T-helper 2 cell treated with Interferon-gamma antibody and Interleukin-4, amounts not matched to agents 100 ng/mL and 5 ng/mL, for 36 hours (primary cell): ENCODE measurements at regions not wholly inside any gene's neighbourhood (a gene's known extent, or its start where the extent isn't known, plus 50 kb on each side); places are given as distances from the start of the nearest gene placed in this dataset.
"Not testable (repeated sequence)": the region's sequence is repeated elsewhere in the genome, so short reads cannot be mapped to it uniquely, and the experiment has no call there.

Source experiments
- intact Hi-C: fragments of 100-400 bp; cut with micrococcal nuclease; formaldehyde crosslinking; loops from one replicate; pipeline ENCODE4 v1.15.1; 2023

DNA sequence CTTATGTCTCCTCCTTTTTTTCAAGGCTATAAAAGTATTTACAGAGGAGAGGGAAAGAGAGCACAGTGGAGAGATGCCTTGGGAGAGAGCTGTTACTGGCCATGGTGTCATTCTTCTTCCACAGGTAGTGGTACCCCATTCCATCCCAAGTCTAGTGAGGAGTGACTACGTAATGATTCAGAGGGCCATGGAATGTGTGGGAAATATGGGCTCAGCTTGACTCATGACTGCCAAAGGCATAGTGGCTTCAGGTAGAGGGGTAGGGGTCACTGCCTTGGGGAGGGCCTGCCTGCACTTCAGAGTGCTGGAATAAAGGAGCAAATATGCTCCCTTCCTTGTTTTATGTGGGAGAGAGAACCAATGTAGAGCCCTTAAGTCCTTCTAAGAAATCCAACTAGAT, 620.6 kb downstream of the IRS1 start:
- intact Hi-C loops = no loop called here

DNA sequence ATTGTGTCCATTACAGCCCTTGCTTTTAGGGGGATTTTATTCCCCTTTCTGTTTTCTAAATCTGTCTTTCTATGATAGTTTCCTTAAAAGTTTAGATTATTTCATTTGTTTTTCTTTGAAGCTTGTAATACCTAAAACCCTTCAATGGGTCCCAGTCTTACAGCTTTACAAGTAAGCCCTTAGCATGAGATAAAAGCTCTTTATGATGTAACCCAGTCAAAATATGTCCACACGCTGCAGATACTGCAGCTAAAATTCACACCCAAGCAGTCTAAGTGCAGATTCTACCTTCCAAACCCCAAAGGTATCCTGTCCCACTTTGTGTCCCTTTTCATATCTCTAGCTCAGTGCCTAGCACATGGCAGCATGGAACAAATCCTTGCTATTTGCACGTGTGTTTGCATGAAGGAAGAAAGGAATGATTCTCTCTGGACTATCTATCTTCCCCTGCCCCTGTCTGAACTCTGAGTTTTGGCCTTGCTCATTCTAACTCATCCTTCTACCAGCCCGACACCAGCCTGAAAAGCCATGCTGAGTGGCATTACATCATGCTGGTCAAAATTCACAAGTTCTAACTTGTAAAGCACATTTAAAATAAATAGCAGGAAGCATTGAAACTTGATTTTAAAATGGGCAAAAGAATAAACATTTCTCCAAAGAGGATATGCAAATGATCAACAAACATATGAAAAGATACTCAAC, 623.2 kb downstream of the IRS1 start:
- intact Hi-C loops = no loop called here

DNA sequence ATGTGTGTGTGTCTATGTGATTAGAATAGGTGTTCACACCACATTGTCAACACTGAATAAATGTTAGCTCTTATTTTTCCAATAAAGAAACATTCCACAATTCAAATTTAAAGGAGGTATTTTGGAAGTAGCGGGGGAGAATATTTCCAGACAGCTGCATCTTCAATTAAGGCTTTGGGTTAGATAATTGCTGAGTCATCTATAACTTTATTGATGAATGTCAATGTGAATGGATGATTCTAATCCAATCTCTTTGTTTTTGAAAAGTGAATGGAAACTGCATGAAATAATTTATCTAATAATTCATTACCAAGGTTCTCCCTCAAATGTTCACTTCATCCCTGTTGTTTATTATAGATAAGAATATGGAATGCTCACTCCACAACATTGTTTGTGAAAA, 625.2 kb downstream of the IRS1 start:
- intact Hi-C loops = no loop called here

DNA sequence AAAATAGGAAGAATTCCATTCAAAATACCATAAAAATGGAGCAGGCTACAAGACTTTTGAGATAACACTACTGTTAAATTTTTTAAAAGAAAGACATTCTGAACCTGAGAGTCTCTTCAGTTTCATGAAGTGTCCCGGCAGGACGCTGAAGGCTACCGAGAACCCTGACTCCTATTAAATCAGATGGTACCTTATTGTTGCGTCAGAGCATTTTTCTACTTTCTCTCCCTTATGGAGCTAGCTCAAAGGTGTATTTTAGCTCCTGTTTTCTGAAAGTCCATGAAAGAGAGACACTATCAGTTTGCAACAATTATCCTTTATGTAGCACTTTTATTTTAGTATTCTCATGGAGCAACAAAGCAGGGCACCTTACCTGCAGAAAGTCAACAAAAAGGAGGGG, 626.7 kb downstream of the IRS1 start:
- intact Hi-C loops = no loop called here

DNA sequence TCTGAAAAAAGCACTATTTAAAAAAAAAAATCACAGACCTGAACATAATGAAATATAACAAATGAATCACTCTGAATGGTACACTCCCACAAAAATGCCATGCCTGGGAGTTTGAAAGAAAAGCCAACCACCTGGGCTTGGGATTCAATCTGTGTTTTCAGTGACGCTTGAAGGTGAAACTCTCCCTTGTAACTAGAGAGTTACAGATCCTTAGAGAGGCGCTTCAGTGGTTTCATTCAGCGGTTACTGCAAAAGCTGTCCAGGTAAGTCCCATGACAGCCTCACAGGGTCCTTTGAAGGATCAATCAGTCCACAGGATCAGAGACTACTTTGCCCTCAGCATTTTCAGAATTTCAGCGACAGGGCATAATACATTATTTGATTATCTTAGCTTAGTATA, 627.3 kb downstream of the IRS1 start:
- intact Hi-C loops = no loop called here

DNA sequence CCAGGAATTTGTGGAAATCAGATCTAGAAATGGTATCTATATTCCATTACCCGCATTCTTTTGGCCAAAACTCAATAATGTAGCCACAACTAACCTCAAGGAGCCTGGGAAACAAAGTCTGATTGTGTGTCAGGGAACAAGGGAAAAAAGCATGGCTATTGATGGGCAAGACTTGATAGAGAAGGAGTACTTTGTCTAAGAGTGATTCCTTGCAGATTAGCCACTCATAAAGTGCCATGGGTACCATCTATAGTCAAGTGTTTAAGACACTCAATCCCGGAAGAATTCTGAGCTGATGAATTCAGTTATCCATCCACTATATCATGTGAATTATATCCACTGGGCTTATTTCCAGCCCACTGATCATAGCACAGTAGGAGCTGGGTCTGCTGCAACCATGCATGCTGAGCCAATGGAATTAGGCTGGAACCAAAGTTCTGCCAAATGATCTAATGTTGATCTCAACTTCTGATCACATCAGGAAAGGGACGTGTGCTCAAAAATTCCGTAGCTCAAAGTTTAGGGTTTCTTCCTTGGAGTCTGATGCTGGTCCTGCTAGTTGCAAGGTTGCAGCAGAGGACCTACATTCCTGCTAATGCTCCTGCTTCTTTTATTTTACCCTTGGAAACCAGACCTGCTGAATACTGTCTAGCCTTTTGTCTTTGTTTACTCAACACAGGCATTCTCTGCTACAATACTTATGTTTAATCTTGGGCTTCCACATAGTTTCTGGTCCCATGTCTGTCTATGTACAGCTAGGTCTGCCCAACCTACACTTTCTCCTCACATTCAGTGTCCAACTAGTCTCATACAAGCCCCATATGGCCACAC, 629.7 kb downstream of the IRS1 start:
- intact Hi-C loops = no loop called here

DNA sequence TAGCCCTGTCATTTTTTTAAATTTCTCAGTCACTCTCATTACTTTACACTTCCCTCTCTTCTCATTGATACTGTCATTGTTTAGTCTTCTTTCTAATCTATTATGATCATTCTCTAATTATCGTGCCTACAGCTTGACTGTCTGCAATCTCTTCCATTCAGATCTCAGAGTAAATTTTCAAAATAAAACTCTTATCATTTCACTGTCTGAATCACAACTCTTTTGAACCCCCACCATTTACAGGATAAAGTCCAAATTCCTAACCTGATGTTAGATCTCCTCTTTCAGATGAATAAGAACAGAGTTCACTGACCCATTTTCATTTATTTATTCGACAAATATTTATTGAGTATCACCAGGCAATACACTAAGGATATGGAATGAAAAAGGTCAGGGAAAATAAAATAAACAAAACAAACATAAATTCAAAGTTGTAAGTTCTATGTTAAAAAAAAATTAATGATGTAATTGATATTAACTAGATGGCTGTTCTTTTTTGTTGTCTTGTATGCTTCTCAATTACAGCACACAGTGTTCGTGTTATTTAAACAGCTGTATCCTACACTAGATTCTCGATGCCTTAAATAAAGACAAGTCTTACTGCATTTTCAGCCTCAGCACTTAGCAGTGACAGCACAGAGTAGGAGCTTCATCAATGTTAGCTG, 631.0 kb downstream of the IRS1 start:
- intact Hi-C loops = no loop called here

DNA sequence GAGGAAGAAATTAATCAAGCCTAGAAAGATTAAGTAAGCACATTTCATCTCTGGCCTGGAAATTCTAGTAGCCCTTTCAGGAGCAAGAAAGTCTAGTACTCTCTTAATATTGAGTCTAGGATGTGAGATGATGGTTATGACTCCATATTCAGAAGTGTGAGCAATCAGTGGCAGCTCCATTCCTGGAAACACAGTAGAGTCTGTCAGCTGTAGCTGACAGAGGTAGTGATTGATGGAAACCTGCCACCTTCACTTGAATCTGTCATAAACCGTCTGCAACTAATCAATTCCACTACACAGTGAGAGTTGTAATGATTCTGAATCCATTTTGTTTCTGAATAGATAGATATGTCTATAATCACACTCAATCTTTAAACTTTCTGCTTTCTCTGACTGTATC, 635.1 kb downstream of the IRS1 start:
- intact Hi-C loops = no loop called here

DNA sequence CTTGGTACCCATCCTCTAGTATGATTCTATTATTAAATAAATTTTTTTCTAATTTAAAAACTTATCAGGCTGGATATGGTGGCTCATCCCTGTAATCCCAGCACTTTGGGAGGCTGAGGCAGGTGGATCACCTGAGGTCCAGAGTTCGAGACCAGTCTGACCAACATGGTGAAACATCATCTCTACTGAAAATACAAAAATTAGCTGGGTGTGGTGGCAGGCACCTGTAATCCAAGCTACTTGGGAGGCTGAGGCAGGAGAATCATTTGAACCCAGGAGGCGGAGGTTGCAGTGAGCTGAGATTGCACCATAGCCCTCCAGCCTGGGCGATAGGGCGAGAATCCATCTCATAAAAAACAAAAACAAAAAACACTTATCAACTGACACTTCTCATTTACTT, 639.0 kb downstream of the IRS1 start:
- intact Hi-C loops = not testable (repeated sequence)

DNA sequence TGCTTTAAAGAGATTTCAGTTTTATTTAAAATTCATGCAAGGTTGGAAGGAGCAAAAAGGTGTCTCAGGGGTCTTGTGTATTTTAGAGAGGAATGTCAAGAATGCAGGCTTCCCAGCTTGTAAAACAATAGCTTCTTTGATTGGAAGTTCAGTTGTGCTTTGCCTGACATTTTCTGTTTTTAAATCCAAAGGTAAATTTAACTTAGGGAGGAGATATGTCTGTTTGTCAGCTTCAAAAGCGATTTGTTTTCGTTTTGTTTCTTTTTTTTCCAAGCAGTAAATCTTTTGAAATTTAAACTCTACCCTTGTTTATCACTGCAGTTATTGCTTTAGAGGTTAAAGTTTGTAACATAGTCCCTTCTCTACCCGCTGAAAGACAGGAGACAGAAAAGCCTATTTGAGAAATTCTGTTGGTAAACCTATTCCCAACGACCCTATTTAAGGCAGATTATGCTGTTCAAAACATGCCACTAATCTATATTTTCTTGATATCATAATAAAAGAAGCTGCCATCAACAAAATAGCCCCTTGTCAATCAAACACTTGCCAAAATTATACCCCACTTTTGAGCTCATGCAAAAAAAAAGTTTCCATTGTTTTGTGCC, 639.6 kb downstream of the IRS1 start:
- intact Hi-C loops = no loop called here

DNA sequence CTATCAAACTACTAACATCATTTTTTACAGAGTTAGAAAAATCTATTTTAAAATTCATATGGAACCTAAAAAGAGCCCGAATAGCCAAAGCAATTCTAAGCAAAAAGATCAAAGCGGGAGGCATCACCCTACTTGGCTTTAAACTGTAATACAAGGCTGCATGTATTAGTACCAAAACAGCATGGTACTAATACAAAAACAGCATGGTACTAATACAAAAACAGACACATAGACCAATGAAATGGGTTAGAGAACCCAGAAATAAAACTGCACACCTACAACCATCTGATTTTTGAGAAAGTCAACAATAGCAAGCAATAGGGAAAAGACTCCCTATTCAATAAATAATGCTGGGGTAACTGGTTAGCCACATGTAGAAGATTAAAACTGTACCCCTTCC, 640.7 kb downstream of the IRS1 start:
- intact Hi-C loops = no loop called here

DNA sequence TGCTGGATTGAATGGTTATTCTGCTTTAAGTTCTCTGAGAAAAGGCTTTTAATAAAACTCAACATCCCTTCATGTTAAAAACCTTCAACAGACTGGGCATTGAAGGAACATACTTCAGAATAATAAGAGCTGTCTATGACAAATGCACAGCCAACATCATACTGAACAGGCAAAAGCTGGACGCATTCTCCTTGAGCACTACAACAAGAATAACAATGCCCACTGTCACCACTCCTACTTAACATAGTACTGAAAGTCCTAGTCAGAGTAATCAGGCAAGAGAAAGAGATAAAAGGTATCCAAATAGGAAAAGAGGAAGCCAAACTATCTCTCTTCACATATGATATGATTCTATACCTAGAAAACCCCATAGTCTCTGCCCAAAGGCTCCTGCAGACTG, 641.4 kb downstream of the IRS1 start:
- intact Hi-C loops = no loop called here

DNA sequence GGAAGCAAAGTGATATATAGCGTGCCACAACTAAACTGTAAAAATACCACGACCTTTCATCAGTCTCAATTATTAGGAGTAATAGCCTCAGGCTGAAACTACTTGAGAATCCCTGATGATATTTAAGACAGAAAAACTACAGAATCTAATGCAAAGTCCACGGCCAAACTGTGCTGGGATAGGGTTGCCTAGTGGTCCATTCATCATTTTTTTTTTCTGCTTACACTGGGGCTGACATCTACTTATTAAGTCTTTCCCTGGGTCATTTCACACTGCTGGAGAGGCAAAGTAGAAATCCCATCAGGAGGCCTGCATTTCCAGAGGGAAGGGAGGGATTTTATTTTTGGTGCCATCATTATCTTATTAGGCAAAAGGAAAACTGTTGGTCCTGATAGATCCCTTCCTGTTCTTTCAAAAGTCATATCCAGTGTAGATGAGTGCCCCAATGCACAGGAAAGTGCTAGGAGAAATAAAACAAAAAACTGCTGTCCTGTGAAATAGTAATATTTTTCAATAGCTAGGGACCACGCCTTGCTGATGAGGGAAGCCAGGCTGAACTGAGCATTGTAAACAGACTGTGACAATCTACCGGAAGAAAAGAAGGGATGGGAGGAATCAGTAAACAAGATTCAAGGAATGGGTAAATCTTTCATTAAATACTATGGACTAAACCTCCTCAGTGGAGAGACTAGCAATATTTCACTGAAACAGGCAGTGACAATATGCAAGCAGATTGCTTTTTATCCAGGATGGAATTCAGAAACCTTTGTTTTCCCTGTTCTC, 644.3 kb downstream of the IRS1 start:
- intact Hi-C loops = no loop called here

DNA sequence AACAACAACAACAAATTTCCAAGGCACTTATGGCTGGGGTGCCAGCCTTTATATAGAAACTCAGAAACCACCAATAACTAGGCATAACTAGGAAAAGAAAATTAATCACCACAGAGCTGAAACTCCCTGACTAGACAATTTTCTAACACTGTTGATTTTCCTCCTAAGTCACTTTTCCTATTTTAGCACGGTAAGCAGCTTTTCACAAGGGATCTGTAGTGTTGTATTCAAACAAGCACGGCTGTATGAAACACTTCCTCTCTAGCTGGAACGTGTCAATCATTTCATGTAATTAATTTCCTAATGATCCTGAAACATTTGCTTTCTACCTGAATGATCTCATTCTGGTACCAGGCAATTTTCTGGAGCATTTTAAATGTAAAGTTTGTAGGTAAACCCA, 645.0 kb downstream of the IRS1 start:
- intact Hi-C loops = no loop called here

DNA sequence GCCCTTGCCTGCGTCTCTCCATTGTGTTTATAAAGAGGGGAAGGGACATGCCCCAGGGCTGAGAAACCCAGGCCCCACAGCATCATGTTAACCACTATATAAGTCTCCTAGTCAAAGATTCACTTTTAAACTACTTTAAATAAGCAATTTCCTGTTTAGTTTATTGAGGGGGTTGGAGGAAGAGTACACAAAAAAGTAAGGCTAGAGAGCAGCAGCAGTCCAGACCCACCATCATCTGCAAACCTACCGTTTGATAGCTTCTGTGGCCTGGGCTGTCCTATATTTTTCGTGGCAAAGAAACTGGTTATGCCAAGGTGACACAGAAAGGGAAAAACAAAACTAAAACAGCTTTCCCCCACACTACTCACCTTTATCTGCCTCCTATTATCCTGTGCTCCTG, 646.1 kb downstream of the IRS1 start:
- intact Hi-C loops = no loop called here

DNA sequence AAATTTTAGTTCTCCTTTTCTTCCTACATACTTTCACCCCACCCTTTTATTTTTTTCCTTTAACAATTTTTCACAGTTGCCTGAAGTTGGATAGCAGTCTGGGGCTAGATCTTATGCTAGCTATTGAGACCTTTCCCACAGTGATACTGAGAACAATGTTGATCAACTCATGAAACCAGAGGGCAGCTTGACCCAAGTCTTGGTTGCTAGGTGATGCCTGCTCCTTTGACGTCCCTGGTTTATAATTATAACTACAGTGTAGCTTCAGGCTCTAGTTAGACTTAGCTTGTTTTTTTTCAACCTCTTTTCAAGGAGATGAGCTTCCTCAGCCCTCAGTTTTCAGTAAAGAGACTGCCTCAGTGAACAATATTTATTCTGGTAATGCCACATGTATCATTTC, 648.5 kb downstream of the IRS1 start:
- intact Hi-C loops = no loop called here

DNA sequence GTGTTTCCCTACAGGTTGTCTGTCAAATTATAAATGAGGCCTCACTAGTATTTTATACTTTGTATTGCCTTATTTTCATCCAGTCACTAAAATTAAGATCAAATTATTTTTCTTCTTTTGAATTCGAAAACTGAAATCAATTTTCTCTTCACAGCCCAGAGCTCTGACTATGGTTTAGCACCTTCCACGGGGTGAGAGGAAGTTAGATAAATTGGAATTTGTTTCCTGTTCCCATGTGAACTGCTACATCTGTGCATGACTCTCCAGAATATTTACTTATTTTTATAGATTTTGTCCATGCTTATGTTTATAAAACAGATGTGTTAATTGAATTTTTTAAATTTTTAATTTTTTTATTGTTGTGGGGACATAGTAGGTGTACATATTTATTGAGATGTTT, 656.5 kb downstream of the IRS1 start:
- intact Hi-C loops = no loop called here

DNA sequence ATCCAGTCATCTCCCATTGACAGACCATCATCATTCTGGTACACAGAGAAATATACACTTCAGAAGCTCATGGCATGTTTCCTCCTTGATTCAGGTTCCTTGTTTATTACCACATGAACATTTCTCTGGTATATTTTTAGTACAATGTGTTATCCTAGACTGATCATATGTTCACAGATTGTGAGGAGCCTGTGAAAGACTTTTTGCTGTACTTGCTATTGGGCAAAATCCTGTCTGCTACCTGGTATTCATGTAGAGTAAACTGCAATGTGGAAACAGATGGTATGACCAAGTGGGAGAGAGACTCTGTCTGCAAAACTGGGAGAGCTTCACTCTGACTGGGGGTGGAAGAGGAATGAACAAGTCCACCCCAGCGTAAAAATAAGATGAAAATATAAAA, 657.2 kb downstream of the IRS1 start:
- intact Hi-C loops = no loop called here

DNA sequence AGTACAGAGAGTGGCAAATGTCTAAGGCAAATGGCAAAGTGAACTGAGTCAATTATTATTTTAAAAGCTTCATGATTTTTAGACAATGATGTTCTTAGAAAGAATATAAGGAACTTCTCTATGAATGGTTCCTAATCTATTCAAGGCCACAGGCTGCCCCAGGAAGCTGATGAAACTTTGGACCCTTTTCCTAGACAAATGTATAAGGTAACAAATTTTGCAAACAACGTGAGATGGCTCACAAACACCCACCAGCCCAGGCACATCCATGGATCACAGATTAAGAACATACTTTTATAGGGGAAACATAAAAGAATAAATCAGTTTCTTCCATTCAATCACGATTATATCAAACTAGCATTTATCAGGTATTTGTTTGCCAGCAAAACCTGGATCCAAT, 659.0 kb downstream of the IRS1 start:
- intact Hi-C loops = no loop called here

DNA sequence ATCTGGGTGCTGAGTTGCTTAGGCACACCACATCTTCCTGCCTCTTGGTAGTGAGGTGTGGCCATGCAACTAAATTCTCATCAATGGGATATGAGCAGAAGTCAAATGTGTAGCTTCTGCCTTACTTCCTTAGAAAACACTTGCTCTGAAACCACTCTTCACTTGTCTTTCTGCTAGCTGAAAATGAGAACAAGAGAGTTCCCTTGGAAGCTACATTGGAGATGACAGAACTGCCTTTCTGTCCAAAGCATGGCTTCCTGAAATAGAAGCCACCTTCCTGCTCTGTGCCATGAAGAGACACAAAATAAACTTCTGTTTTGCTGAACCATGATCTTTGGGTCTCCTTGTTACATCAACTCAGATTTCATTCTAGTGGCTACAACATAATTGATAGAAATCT, 659.9 kb downstream of the IRS1 start:
- intact Hi-C loops = no loop called here

DNA sequence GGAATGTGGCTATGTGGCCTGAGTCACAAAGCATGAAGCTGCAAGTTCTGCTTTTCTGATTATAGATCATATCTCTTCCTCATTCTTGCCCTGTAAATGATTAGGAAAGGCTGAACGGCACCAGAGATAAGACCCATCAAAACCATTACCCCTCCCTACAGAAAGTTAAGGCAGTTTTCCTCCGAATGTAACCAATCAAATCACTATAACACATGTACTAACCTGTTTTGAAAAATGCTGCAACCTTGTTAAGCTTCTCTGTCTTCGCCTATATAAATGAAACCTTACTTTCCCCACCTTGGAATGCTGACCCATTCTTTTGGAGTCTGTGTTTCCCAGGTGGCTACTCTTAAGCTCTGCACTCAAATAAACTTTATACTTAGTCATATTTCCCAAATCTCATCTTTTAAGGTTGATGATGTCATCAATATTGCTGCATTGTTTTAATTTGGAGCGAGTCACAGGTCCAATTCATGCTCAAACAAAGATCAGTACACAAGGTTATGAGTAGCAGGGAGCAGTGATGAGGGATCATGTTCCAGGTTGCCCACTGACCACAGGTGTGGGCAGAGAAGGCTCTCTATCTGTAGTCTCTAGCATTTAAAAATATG, 662.3 kb downstream of the IRS1 start:
- intact Hi-C loops = no loop called here
